DMS153 (cell line): ENCODE measurements at regions not wholly inside any gene's neighbourhood (a gene's known extent, or its start where the extent isn't known, plus 50 kb on each side); places are given as distances from the start of the nearest gene placed in this dataset.
A peak's percentile ranks its signal among the peaks of the same experiment; 100 is the strongest.

Experiments used
- DNase-seq: peaks from one replicate; lab custom pipeline; 2025; lab: John Stamatoyannopoulos, UW

GRCh38 chr9:95667789-95668188 is 151.0 kb upstream of the PTCH1 start:
- DNase-seq: no peak

- no peak for DNase-seq
Measured at GRCh38 chr9:95666785-95667155, 150.0 kb upstream of the PTCH1 start.

- no peak for DNase-seq
Measured at GRCh38 chr9:95666096-95666784, 149.5 kb upstream of the PTCH1 start.

DNA sequence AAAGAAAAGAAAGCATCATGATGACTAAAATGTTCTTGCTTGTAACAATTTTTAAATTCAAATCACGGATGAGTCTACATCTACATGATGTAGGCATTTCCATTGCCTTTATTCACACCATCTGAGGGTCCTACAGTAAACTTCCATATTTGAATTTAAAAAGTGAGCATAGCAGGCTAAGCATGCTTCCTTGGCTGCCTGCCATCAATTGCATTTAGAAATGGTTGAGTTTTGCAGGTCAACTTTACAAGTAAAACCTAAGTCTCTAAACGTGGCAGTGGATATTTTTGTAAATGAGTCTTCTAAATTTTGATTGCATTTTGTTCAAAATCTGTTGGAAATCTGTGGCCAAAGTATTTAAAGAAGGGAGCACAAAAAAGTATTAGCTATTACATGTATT is 136.5 kb upstream of the PTCH1 start:
- DNase-seq: no peak

DNA sequence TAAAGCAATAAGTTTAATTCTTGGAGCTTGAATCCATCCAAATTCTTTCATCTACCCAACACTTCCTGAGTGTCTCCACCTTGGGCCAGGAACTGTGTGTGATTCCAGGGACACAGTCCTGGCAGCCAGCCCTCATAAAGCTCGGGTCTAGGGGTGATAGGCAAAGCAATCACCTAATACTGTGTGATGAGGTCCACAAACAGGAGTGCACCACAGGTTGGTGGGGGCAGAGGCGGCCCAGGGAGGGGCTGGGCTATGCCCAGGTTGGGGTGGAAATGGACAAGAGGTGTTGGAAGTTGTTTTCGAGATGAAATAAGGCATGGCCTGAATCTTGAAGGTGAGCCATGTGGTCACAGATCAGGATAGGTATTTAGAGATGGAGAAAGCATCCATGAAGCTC is 133.9 kb upstream of the PTCH1 start:
- DNase-seq: no peak

DNA sequence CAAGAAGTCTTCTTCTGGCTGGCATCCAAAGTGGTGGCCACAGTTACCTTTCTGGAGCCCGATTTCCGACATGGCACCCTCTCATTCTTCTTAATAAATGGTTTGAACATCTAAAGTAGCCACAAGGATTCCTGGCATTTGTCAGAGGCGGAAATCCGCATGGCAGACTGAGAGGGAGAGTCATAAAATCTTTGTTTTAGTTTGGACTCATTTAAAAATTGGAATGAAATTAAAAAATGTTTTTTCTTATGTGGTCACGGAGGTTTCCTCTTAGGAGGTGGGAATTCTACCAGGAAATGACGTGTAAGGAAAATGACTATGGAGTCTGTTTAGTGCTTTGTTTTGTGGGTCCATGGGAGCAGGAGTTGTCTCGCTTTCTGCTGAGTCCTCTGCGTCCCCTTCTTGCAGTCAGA is 133.0 kb upstream of the PTCH1 start:
- DNase-seq: no peak

DNA sequence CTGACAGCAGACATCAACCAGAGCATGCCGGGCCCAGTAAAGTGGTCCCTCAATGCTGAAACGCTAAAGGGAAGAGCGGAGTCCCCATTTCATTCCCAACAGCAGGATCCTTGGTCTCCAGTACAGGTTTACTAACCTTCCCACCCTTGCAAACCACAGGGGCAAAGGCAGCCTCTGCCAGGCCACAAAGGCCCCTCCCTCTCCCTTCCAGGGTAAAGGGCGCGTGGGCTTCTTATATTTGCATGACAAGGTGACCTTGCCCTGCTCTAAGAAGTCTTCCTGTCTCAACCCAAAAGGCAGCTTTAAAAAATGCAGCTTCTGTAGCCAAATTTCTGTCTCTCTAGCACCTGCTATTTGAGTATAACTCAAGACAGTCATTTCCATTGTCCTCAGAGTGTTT is 131.5 kb upstream of the PTCH1 start:
- no peak for DNase-seq

DNA sequence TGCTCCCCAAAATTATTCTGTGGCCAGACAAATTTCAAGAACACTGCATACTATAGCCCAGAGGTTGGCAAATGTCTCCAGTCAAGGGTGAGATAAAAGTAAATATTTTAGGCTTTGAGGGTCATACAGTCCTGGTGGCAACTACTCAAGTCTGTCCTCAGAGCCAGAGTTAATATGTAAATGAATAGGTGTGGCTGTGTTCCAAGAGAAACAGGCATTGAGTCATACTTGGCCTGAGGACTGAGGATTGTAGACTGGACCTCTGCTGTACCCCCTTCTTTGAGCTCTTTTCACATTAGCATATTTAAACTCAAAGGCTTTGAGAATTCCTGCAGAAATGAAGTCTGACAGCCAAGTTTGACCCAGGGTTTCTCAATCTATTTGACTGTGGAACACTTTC is 129.2 kb upstream of the PTCH1 start:
- DNase-seq: no peak

DNA sequence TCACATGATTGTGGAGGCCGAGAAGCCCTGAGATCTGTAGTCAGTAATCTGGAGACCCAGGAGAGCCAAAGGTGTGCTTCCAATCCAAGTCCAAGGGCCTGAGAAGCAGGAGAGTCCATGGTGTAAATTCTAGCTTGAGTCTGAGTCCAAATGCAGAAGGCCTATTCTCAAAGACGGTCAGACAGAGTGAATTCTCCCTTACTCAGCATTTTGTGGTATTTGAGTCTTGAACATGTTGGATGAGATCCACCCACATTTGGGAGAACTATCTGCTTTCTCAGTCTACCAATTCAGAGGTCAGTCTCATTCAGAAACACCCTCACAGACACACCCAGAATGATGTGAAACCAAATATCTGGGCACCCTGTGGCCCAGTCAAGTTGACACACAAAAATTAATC is 128.8 kb upstream of the PTCH1 start:
- DNase-seq: no peak

GRCh38 chr9:95644377-95644776 is 127.6 kb upstream of the PTCH1 start:
- DNase-seq: no peak

DNA sequence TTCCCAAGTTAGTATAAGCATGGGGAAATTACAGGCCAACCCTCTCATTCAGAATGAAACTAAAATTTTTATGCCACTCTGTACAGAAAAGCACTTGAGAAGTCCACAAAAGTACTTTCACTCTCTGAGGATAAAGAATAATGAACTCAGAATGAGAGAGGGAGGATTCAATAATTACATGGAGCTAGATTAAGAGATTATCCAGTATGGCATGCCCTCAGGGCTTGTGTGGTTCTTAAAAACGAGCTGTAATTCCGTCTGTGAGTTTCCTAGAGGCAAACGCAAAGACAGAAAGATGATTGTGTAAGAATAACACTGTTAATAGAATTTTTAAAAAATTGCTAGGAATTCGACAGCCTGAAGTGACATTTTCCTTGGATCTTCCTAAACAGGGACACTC is 126.8 kb upstream of the PTCH1 start:
- no peak for DNase-seq

DNA sequence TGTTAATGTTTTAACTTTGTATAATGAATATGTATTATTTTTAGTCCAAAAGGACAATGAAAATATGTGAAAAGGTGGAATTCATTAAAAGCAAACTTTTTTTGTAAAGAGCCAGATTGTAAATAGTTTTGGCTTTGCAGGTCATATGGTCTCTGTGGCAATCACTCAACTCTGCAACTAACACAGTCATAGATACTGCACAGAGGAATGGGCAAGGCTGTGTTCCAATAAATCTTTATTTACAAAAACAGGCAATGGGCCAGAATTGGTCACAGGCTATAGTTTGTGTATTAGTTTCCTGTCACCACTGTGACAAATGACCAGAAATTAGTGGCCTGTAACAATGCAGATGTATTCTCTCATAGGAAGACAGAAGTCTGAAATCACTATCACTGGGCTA is 125.4 kb upstream of the PTCH1 start:
- no peak for DNase-seq

- DNase-seq: no peak
Measured at GRCh38 chr9:95641586-95641985, 124.8 kb upstream of the PTCH1 start.

- DNase-seq: no peak
Measured at GRCh38 chr9:95640336-95640735, 123.6 kb upstream of the PTCH1 start.

- no peak for DNase-seq
Measured at GRCh38 chr9:95635986-95636671, 119.4 kb upstream of the PTCH1 start.

- DNase-seq: no peak
Measured at GRCh38 chr9:95634536-95634935, 117.8 kb upstream of the PTCH1 start.

- DNase-seq: no peak
Measured at GRCh38 chr9:95634114-95634513, 117.3 kb upstream of the PTCH1 start.

GRCh38 chr9:95629585-95629984 is 112.8 kb upstream of the PTCH1 start:
- no peak for DNase-seq

DNA sequence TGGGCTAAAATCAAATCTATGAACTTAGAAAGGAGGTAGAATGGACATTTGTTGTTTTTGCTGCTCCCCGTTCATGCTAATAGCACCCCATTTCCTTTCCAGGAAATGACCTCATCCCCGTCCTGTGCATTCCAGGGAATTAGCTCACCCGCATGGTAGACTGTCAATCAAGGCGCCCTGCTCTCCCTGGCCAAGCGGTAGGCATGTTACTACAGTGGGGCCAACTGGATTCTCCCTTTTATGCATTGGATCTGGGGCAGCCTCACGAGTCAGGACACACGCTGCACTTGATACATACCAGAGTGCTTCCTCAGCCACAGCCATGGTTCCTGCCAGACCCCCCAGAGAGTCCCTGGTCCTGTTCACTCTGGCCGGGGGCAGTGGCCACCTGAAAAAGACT is 111.0 kb upstream of the PTCH1 start:
- DNase-seq: no peak

- peak; percentile 66 for DNase-seq
Measured at GRCh38 chr9:95626885-95627558, 110.3 kb upstream of the PTCH1 start.

GRCh38 chr9:95626341-95626740 is 109.6 kb upstream of the PTCH1 start:
- no peak for DNase-seq

DNA sequence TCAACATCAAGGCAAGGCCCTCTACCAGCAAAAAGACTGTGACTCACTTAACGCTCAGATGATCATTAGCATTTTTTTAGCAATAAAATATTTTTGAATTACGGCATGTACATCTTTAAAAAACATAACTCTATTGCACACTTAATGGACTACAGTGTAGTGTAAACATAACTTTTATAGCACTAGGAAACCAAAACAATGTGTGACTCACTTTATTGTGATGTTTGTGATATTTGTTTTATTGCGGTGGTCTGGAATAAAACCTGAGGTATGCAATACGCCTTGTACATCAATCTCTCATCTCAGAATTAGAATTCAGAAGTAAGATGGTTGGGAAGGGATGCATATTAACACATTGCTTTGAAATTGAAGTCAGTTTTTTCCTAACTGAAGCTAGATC is 106.9 kb upstream of the PTCH1 start:
- DNase-seq: no peak

GRCh38 chr9:95620722-95621121 is 104.0 kb upstream of the PTCH1 start:
- DNase-seq: no peak

DNA sequence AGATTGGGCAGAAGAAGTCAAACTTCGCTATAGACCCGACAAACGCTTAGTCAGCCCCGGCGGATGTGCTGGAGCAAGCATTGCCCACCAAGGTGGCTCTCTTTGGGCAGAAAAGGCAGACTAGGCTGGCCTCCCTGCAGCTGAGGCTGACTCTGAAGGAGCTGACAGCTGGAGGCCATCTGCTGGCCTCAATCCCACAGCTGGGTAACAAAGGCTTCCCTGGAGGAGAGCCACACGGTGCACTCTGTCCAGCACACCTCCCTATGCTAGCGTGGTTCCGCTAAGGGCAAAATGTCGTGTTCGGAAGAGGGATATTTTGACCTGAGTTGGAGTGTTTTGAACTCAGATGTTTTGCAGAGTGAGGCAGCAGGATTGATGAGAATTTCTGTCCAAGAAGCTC is 103.5 kb upstream of the PTCH1 start:
- DNase-seq: no peak
